OCI-LY3 (cell line): ENCODE measurements at regions not wholly inside any gene's neighbourhood (a gene's known extent, or its start where the extent isn't known, plus 50 kb on each side); places are given as distances from the start of the nearest gene placed in this dataset.

Experiments used
- H2AFZ ChIP-seq: fragments of 200-600, 300-600 bp; shearing (Covaris generic); 2 replicates; pipeline ENCODE4 v1.6.0; 2014; ENCODE audit warnings: antibody characterized with exemption, low read depth, low read length
- H3K27ac ChIP-seq: fragments of 200-600, 300-600 bp; sonication (generic); 2 replicates; pipeline ENCODE4 v1.5.1; 2014; ENCODE audit warnings: mild to moderate bottlenecking, low read length, moderate library complexity, mixed read lengths
- H3K27me3 ChIP-seq: fragments of 200-600, 300-600 bp; sonication (generic); 2 replicates; pipeline ENCODE4 v1.6.1; 2014; ENCODE audit warnings: low read depth, low read length, mixed read lengths
- H3K36me3 ChIP-seq: fragments of 200-600, 300-600 bp; sonication (generic); replicated peaks from 2 replicates; pipeline ENCODE3; 2014; ENCODE audit warnings: low read depth, low read length, mixed read lengths
- H3K4me1 ChIP-seq: fragments of 300-600, 200-600 bp; sonication (generic); 2 replicates; pipeline ENCODE4 v1.6.1; 2014; ENCODE audit warnings: low read length, mixed read lengths
- H3K4me2 ChIP-seq: fragments of 200-600, 300-600 bp; sonication (generic); 2 replicates; pipeline ENCODE4 v1.6.1; 2014; ENCODE audit warnings: low read length, mixed read lengths
- H3K4me3 ChIP-seq: fragments of 300-600, 200-600 bp; sonication (generic); 2 replicates; pipeline ENCODE4 v1.5.1; 2014; ENCODE audit warnings: antibody characterized with exemption, mild to moderate bottlenecking, low read length, moderate library complexity
- H3K79me2 ChIP-seq: fragments of 300-600, 200-600 bp; shearing (Covaris generic); 2 replicates; pipeline ENCODE4 v1.6.1; 2014; ENCODE audit warnings: mild to moderate bottlenecking, low read length, mixed read lengths
- H3K9ac ChIP-seq: fragments of 300-600, 200-600 bp; shearing (Covaris generic); 2 replicates; pipeline ENCODE4 v1.6.0; 2014; ENCODE audit warnings: mild to moderate bottlenecking, low read length, moderate library complexity
- H3K9me3 ChIP-seq: fragments of 200-600, 300-600 bp; shearing (Covaris generic); 2 replicates; pipeline ENCODE4 v1.6.1; 2014; ENCODE audit warnings: low read length, mixed read lengths; ENCODE audit not compliant: insufficient read depth
- H4K20me1 ChIP-seq: fragments of 200-600, 300-600 bp; sonication (generic); 2 replicates; pipeline ENCODE4 v1.6.1; 2016; ENCODE audit warnings: low read length, mixed read lengths; ENCODE audit not compliant: insufficient read depth
- CTCF ChIP-seq: fragments of 200-600, 300-600 bp; sonication (generic); IDR thresholded peaks from 2 replicates; pipeline ENCODE4 v1.5.1; 2014; ENCODE audit warnings: antibody characterized with exemption, low read length, low read depth
- EZH2phosphoT487 ChIP-seq: fragments of 200-600 bp; shearing (Covaris generic); IDR thresholded peaks from 2 replicates; pipeline ENCODE4 v1.6.1; 2018; ENCODE audit warnings: antibody characterized with exemption, mixed run types, low read depth

GRCh38 chr12:102592134-102592533 is 111.8 kb upstream of the IGF1 start:
- TF ChIP-seq CTCF (no peak), EZH2phosphoT487 (no peak)
- no peaks in the 10 kb centered on the region for H3K4me1 ChIP-seq
- no peak overlapping the region for H3K4me3 ChIP-seq
- H3K27me3 ChIP-seq: no peaks in the 10 kb centered on the region
- H3K9ac ChIP-seq: no peak overlapping the region
- H3K79me2 ChIP-seq: no peaks in the 10 kb centered on the region
- no peak overlapping the region for H2AFZ ChIP-seq
- no peak overlapping the region for H3K4me2 ChIP-seq
- H3K9me3 ChIP-seq: no peaks in the 10 kb centered on the region
- no peak overlapping the region for H3K27ac ChIP-seq
- H4K20me1 ChIP-seq: no peaks in the 10 kb centered on the region
- no peaks in the 10 kb centered on the region for H3K36me3 ChIP-seq

DNA sequence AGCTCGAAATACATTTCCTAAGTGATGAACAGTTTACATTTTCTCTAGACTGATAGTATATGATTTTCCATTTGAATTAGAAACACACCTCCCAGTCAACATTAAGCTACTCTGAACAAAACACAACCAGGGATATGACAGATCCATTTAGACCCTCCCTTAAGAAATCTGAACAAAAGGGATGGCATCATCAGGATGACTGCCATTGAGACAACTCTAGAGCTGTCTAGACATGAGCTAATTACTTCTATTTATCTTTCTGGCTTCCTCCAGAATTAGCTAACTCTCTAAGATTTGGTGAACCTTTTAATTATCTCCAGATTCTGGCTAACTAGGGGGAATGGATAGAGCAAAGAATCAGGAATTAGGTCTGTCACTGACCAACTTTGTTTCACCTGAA is 92.9 kb upstream of the IGF1 start:
- no peaks in the 10 kb centered on the region for H3K9me3 ChIP-seq
- H3K79me2 ChIP-seq: no peaks in the 10 kb centered on the region
- no peaks in the 10 kb centered on the region for H4K20me1 ChIP-seq
- no peak overlapping the region for H3K4me2 ChIP-seq
- no peaks in the 10 kb centered on the region for H3K27me3 ChIP-seq
- no peaks in the 10 kb centered on the region for H3K36me3 ChIP-seq
- peaks cover 11% of the 10 kb centered on the region for H3K4me1 ChIP-seq
- no peak overlapping the region for H2AFZ ChIP-seq
- no peak overlapping the region for H3K9ac ChIP-seq
- no peak overlapping the region for H3K27ac ChIP-seq
- H3K4me3 ChIP-seq: no peak overlapping the region
- no peak for TF ChIP-seq EZH2phosphoT487
- no peak for TF ChIP-seq CTCF

- Histone ChIP-seq H3K4me2 (no peak overlapping the region), H3K9ac (no peak overlapping the region), H3K9me3 (no peaks in the 10 kb centered on the region), H3K27ac (no peak overlapping the region), H3K36me3 (no peaks in the 10 kb centered on the region), H3K4me3 (no peak overlapping the region), H3K79me2 (no peaks in the 10 kb centered on the region), H4K20me1 (no peaks in the 10 kb centered on the region), H3K27me3 (no peaks in the 10 kb centered on the region), H2AFZ (no peak overlapping the region), H3K4me1 (peaks cover 11% of the 10 kb centered on the region)
- no peak for TF ChIP-seq CTCF
- TF ChIP-seq EZH2phosphoT487: no peak
These were observed 91.5 kb upstream of the IGF1 start for GRCh38 chr12:102571889-102572288.

GRCh38 chr12:102570256-102570655 is 89.9 kb upstream of the IGF1 start:
- Histone ChIP-seq H3K27ac (no peak overlapping the region), H3K4me2 (no peak overlapping the region), H3K4me3 (no peak overlapping the region), H3K79me2 (no peaks in the 10 kb centered on the region), H4K20me1 (no peaks in the 10 kb centered on the region), H3K36me3 (no peaks in the 10 kb centered on the region), H3K9me3 (no peaks in the 10 kb centered on the region), H3K9ac (no peak overlapping the region), H2AFZ (no peak overlapping the region), H3K4me1 (peaks cover under 1% of the 10 kb centered on the region; the same call in 1 of the 2 replicates), H3K27me3 (no peaks in the 10 kb centered on the region)
- TF ChIP-seq CTCF (no peak), EZH2phosphoT487 (no peak)
